ENCODE measurements at regions not wholly inside any gene's neighbourhood (a gene's known extent, or its start where the extent isn't known, plus 50 kb on each side); places are given as distances from the start of the nearest gene placed in this dataset.

DNA sequence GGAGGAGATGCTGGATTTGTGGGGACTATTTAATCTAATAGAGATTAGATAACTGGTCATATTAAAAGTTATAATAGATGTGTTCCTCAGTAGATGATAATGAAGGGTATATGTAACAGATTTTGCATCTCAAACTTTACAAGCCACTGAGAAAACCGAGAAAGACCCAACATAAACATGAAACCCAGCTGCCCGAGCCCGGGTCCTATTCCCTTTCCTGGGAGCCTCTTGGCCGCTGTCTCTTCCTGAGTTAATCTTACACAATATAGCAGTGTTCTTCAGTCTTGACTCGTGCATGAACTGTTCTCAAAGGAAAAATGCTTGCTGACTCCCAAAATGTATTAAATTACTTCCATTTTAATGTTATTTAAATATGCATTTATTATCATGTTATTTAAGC is 94.5 kb downstream of the COPS8 start:
- no peak overlapping the region for H3K4me3 ChIP-seq
- 36 to 50% methylated on average over 5 of the region's 5 CpGs for WGBS, 2 donors

DNA sequence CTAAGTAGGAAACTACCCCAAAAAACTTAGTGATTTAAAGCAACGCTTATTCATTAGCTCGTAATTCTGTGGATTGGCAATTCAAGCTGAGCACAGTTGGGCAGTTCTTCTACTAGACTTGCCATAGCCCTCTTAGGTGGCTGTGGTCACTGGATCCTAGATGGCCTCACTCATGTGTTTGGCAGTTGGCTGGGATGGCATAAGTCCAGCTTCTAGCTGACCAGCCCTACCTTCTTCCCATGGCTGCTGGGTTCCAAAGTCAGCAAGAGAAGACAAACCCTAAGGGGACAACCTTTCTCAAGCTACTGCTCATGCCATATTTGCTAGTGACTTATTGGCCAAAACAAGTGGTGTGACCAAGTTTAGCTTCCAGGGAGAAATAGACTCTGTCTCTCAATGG is 95.3 kb downstream of the COPS8 start:
- Histone ChIP-seq H3K27me3 (no peaks in the 10 kb centered on the region), H3K4me3 (no peak overlapping the region), H3K36me3 (no peaks in the 10 kb centered on the region), H3K4me1 (peaks cover 0 to 10% (median 0%) of the 10 kb centered on the region in 4 donors), H3K27ac (peak overlapping the region in 1 of 4 donors; percentile 78), H3K9me3 (no peaks in the 10 kb centered on the region)
- WGBS, 2 donors: 86 to 92% methylated on average over 2 of the region's 2 CpGs
- peak in 1 of 2 donors; percentile 16 for DNase-seq (ENCODE audit: low spot score in 2 of 2)
- TF ChIP-seq POLR2A (IDR thresholded peaks at IDR 0.05) (no peak), EP300 (IDR thresholded peaks at IDR 0.05) (no peak)
- TF ChIP-seq, protein P1, sequence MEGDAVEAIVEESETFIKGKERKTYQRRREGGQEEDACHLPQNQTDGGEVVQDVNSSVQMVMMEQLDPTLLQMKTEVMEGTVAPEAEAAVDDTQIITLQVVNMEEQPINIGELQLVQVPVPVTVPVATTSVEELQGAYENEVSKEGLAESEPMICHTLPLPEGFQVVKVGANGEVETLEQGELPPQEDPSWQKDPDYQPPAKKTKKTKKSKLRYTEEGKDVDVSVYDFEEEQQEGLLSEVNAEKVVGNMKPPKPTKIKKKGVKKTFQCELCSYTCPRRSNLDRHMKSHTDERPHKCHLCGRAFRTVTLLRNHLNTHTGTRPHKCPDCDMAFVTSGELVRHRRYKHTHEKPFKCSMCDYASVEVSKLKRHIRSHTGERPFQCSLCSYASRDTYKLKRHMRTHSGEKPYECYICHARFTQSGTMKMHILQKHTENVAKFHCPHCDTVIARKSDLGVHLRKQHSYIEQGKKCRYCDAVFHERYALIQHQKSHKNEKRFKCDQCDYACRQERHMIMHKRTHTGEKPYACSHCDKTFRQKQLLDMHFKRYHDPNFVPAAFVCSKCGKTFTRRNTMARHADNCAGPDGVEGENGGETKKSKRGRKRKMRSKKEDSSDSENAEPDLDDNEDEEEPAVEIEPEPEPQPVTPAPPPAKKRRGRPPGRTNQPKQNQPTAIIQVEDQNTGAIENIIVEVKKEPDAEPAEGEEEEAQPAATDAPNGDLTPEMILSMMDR (IDR thresholded peaks at IDR 0.05): no peak

More for the DNA sequence above, 94.5 kb downstream of the COPS8 start:
- Histone ChIP-seq H3K9me3 (no peaks in the 10 kb centered on the region), H3K36me3 (no peaks in the 10 kb centered on the region), H3K27me3 (no peaks in the 10 kb centered on the region), H3K27ac (no peak overlapping the region), H3K4me1 (peaks cover 0 to 10% (median 0%) of the 10 kb centered on the region in 4 donors)
- TF ChIP-seq POLR2A (IDR thresholded peaks at IDR 0.05) (no peak), EP300 (IDR thresholded peaks at IDR 0.05) (no peak)
- TF ChIP-seq, protein P1 (IDR thresholded peaks at IDR 0.05): no peak
- DNase-seq (ENCODE audit: low spot score in 2 of 2): no peak

DNA sequence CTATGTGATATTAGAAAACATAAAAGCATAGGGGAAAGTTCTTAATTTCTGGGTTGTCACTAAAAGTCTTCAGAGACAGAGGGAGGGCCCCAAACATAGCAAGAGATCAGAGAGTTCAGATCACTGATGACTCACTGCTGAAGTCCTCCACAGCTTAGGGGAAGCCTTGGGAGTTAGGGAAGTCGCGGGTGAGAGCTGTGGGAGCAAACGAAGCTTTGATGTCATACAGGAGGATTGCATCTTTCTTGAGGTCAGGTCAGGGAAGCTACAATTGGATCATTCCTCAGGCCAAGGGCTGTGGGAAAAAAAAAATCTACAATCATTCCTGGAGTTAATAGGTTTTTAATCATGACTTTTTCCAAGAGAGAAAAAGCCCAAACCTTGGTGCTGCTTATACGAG is 96.2 kb downstream of the COPS8 start:
- WGBS, 2 donors: 33 to 45% methylated on average over 4 of the region's 4 CpGs
- Histone ChIP-seq H3K27me3 (no peaks in the 10 kb centered on the region), H3K4me3 (no peak overlapping the region), H3K4me1 (peaks cover 0 to 10% (median 0%) of the 10 kb centered on the region in 4 donors), H3K9me3 (no peaks in the 10 kb centered on the region), H3K27ac (peak overlapping the region in 2 of 4 donors; percentile 54 to 78), H3K36me3 (no peaks in the 10 kb centered on the region)
- TF ChIP-seq POLR2A (IDR thresholded peaks at IDR 0.05) (no peak), EP300 (IDR thresholded peaks at IDR 0.05) (no peak)
- TF ChIP-seq, protein P1 (IDR thresholded peaks at IDR 0.05): no peak
- peak in 1 of 2 donors; percentile 47 for DNase-seq (ENCODE audit: low spot score in 2 of 2)

DNA sequence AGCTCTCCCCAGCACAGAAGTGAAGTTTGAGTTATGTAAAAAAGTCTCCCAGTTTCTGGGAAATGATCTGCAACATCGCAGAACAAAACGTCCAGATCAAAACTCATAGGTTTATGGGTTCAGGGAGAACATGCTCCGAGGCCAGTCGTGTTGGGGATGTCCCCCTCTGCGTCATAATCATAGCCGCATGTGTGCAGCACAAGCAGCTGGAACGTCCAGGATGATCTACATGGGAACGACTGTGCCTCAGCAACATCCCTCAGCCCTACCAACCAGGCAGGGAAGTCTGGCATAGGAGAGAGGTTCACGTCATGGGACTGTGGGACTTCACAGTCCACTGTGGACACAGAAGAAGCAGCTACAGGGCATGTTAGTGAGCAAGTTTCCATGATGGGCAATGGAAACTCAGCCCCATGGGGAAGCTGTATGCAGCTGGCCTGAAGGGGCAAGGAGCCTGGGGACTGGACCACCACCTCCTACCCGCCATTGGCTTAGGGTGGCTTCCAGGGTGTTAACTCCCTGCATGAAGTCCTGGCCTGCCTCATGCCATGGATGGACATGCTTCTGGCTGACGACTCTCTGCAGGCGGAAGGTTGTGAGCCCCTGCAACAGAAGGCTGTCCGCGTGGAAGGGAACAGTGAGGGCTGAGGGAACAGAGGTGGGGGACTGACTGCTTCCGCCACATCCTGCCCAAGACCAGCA is 96.9 kb downstream of the COPS8 start:
- peak in 1 of 2 donors; percentile 43 for DNase-seq (ENCODE audit: low spot score in 2 of 2)
- TF ChIP-seq, protein P1 (IDR thresholded peaks at IDR 0.05): no peak
- TF ChIP-seq POLR2A (IDR thresholded peaks at IDR 0.05): no peak
- peak; percentile 69 to 95 for TF ChIP-seq EP300 (IDR thresholded peaks at IDR 0.05)
- H3K4me3 ChIP-seq: no peak overlapping the region
- peaks cover 0 to 10% (median 0%) of the 10 kb centered on the region in 4 donors for H3K4me1 ChIP-seq
- H3K9me3 ChIP-seq: no peaks in the 10 kb centered on the region
- no peaks in the 10 kb centered on the region for H3K36me3 ChIP-seq
- H3K27ac ChIP-seq: peak overlapping the region in 2 of 4 donors; percentile 54 to 78
- no peaks in the 10 kb centered on the region for H3K27me3 ChIP-seq
- 81 to 82% methylated on average over 13 to 15 of the region's 15 CpGs for WGBS, 2 donors

DNA sequence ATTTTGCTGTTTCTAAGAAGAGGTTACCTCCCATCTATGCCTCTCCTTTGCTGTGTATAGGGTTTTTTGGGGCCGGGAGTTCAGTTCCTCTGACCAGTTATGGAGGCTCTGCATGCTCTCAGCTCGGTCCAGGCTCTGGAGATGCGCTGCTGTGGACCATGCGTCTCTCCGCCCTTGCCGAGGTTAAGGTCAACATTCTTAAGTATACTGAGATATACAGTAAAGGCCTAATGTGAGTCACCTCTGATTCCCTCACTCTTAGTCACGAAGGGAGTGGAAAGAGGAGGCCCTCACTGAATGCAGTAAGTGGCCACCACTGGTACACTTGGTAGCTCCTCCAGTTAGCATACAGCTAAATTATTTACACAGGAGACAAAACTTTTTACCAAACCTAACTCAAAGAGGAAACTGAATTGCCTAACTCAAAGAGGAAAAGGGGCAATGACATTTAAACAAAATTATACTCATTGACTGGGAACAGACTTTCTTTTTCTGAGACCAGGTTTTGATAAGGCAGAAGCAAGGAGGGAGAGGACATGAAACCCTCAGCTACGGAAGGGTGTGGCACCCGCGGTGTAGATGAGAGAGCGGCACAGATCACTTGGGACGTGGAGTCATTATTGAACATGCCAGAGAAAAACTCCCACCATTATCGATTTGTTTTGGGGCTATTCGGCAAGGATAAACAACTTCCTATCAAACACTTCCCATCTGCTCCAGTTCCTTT is 98.7 kb downstream of the COPS8 start:
- no peak overlapping the region for H3K4me3 ChIP-seq
- peak in 1 of 2 donors; percentile 4 for DNase-seq (ENCODE audit: low spot score in 2 of 2)
- TF ChIP-seq POLR2A (IDR thresholded peaks at IDR 0.05) (no peak), EP300 (IDR thresholded peaks at IDR 0.05) (no peak)
- TF ChIP-seq, protein P1 (IDR thresholded peaks at IDR 0.05): no peak

More for the DNA sequence above, 98.7 kb downstream of the COPS8 start:
- H3K27me3 ChIP-seq: no peaks in the 10 kb centered on the region
- whole genome bisulfite sequencing, 2 donors: 79 to 86% methylated on average over 14 of the region's 14 CpGs
- no peaks in the 10 kb centered on the region for H3K9me3 ChIP-seq
- no peak overlapping the region for H3K27ac ChIP-seq
- H3K4me1 ChIP-seq: peaks cover 0 to 10% (median 0%) of the 10 kb centered on the region in 4 donors
- H3K36me3 ChIP-seq: no peaks in the 10 kb centered on the region
